Lower lobe of right lung (tissue), 2 donors: ENCODE measurements at regions not wholly inside any gene's neighbourhood (a gene's known extent, or its start where the extent isn't known, plus 50 kb on each side); places are given as distances from the start of the nearest gene placed in this dataset.
A peak's percentile ranks its signal among the peaks of the same experiment; 100 is the strongest.

Experiments used
- ATAC-seq, 2 donors: fragments of 200-7000 bp; cut with Tn5 transposase; one replicate each; pipeline ENCODE4 v1.9.1; 2020 to 2022; ENCODE audit warnings: mild to moderate bottlenecking in 2 of 2, moderate library complexity in 2 of 2
- DNase-seq: peaks from one replicate; pipeline ENCODE4 v3.0.0-alpha.2; 2020
- H3K27ac ChIP-seq: fragments of 200-600 bp; one replicate; pipeline ENCODE4 v1.8.0; 2022
- H3K27me3 ChIP-seq: fragments of 200-600 bp; one replicate; pipeline ENCODE4 v1.8.0; 2022; ENCODE audit warnings: low read depth
- H3K36me3 ChIP-seq: fragments of 200-600 bp; one replicate; pipeline ENCODE4 v1.8.0; 2022; ENCODE audit warnings: mild to moderate bottlenecking
- H3K4me1 ChIP-seq: fragments of 200-600 bp; one replicate; pipeline ENCODE4 v1.8.0; 2022
- H3K4me3 ChIP-seq: fragments of 200-600 bp; one replicate; pipeline ENCODE4 v1.8.0; 2022; ENCODE audit warnings: mild to moderate bottlenecking
- H3K9me3 ChIP-seq: fragments of 200-600 bp; one replicate; pipeline ENCODE4 v1.8.0; 2022
- intact Hi-C: fragments of 100-400 bp; cut with DNase I; formaldehyde crosslinking; loops from one replicate; pipeline ENCODE4 v1.11.0; 2022
- TF ChIP-seq, protein P1 (sequence below): fragments of 200-600 bp; IDR thresholded peaks from one replicate; pipeline ENCODE4 v1.8.0; 2022; ENCODE audit warnings: antibody characterized with exemption, mild to moderate bottlenecking
- donor health status: DM: no; HTN: yes; CAD: no; lungs with severe emphysema.

DNA sequence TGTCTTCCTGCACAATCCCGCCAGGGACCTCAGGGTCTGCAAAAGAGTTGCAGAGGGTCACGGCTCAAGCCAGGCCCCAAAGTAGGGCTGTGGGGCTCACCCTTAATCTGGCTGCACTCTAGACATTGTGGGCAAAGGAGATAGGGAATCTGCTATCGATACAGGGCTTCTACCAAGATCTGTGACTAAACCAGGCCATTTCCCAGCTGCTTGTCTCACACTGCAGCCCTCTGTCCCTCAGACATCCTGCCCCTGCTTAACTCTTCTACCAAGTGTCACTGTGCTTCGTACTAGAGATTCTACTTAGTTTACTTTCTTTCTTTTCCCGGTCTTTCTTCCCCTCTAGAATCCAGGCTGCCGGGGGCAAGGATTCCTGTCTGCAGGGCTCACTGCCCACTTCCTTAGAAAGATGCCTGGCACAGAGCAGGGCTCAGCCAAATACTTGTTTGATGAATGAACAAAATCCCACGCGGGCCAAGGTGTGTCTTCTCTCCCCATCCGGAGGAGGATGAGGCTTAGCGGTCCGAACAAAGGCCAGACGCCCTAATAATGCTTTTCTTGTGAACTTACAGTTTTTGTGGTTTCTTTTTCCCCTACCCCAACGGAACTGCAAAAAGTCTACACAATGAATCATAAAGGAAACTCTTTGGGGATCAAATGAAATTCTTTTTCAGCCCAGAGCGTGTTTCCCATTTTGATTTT, 61.3 kb upstream of the ANO1 start:
- no peaks in the 10 kb centered on the region for H3K9me3 ChIP-seq
- H3K27me3 ChIP-seq: peaks cover 4% of the 10 kb centered on the region
- no peak for DNase-seq
- no peak overlapping the region for H3K4me3 ChIP-seq
- no peak for ATAC-seq
- TF ChIP-seq, protein P1, sequence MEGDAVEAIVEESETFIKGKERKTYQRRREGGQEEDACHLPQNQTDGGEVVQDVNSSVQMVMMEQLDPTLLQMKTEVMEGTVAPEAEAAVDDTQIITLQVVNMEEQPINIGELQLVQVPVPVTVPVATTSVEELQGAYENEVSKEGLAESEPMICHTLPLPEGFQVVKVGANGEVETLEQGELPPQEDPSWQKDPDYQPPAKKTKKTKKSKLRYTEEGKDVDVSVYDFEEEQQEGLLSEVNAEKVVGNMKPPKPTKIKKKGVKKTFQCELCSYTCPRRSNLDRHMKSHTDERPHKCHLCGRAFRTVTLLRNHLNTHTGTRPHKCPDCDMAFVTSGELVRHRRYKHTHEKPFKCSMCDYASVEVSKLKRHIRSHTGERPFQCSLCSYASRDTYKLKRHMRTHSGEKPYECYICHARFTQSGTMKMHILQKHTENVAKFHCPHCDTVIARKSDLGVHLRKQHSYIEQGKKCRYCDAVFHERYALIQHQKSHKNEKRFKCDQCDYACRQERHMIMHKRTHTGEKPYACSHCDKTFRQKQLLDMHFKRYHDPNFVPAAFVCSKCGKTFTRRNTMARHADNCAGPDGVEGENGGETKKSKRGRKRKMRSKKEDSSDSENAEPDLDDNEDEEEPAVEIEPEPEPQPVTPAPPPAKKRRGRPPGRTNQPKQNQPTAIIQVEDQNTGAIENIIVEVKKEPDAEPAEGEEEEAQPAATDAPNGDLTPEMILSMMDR: no peak
- H3K27ac ChIP-seq: no peak overlapping the region
- no peaks in the 10 kb centered on the region for H3K4me1 ChIP-seq
- H3K36me3 ChIP-seq: no peaks in the 10 kb centered on the region
- intact Hi-C loops: no loop called here

DNA sequence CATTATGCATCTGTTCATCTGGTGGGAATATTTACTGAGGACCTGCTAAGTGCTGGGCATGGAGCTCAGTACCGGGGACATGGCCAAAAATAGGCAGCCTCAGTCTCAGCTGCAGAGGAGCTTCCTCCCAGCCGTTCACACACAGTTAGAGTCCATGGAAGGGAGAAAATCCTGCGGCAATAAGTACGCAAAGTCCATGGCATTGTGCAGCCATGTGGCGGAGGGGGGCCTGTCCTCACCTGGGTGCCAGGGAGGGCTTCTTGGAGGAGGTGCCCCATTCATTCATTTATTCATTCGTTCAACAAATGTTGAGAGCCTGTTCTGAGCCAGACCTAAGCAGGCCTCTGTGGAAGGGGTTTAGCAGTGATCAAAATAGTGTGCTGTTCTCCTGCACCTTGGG, 59.3 kb upstream of the ANO1 start:
- no peaks in the 10 kb centered on the region for H3K4me1 ChIP-seq
- TF ChIP-seq, protein P1: no peak
- no peak for ATAC-seq
- H3K27me3 ChIP-seq: peaks cover 4% of the 10 kb centered on the region
- no peak overlapping the region for H3K27ac ChIP-seq
- no peak overlapping the region for H3K4me3 ChIP-seq
- no peaks in the 10 kb centered on the region for H3K36me3 ChIP-seq
- DNase-seq: no peak
- no peaks in the 10 kb centered on the region for H3K9me3 ChIP-seq
- intact Hi-C loops: no loop called here

DNA sequence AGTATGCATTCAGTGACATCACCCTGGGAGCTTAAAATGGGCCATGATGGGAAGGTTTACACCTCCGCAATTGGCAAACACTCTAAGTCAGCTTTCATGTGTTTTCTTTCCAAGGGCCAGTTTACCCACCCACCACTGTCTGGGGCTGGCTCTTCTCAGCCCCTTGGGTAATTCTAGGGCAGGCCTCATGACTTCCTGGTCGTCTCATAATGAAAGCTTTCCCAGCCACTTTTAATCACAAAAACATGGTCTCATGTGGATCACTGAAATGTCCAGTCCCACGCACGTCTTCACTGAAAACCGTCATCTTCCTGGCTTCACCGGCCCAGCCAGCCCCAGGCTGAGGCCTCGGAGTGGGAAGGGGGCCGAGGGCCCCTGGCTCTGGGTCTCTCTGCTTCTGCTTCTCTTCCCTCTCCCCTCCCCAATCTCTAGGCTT, 58.5 kb upstream of the ANO1 start:
- Histone ChIP-seq H3K27ac (no peak overlapping the region), H3K36me3 (no peaks in the 10 kb centered on the region), H3K9me3 (no peaks in the 10 kb centered on the region), H3K4me3 (no peak overlapping the region), H3K4me1 (no peaks in the 10 kb centered on the region), H3K27me3 (peaks cover 4% of the 10 kb centered on the region)
- TF ChIP-seq, protein P1: no peak
- no peak for DNase-seq
- intact Hi-C loops: no loop called here
- no peak for ATAC-seq

DNA sequence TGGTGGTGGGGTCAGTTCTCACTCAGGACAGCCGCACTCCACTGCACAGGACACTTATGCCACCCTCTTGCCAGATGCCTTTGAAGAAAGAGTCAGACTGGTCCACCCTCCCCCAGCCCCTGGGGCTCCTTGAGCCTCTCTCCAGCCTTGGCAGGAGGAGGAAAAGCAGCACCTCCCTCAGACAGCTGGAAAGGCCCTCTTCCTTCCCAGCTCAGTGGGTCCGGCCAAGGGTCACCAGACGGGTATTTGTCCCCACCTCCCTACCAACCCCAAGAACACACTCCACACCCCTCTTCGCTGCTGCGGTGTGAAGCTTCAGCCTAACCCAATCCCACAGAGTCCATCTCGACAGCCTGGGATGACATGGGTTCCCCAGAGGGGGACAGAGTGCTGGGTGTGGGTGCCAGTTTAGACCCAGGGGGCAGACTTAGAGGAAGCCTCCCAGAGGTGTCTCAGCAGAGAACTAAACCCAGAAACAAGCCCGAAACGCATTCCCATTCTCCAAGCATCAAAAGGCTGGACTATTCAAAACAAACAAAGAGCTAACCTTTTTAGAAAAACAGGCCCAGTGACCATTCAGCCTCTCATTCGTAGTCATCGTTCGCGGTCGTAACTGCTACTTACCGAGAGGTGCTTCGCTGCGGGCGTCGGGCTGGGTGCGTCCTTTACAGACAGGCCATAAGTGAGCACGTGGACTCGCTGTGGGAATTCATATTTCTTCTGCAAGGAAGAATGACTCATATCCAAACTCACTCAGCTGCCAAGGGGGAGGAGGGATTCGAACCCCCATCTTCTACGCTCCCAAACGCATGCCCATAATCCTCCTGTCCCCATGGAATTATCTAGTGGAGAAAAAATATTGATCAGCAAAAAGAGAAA, 57.5 kb upstream of the ANO1 start:
- no peak for DNase-seq

DNA sequence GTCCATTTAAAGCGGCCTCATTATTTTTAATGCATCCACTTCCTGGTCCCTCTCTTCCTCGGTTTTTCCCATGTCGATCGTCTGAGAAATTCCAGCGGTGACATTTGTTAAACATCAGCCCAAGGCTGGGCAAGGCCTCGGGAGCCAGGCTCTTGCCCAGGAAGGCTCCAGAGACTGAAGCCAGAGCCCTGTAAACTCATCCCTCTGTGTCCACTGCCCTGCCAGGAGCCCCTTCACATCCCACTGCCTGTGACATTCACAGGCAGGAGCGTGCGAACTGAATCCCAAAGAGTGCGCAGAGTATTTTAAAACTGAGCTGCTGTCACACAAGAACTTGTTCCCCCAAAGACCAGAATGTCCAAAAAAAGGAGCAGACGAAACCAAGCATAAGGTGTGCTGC, 56.5 kb upstream of the ANO1 start:
- no peaks in the 10 kb centered on the region for H3K9me3 ChIP-seq
- TF ChIP-seq, protein P1: no peak
- H3K36me3 ChIP-seq: no peaks in the 10 kb centered on the region
- intact Hi-C loops: no loop called here
- H3K27me3 ChIP-seq: no peaks in the 10 kb centered on the region
- H3K4me1 ChIP-seq: no peaks in the 10 kb centered on the region
- ATAC-seq: no peak
- no peak overlapping the region for H3K27ac ChIP-seq
- DNase-seq: no peak
- H3K4me3 ChIP-seq: no peak overlapping the region

More for the DNA sequence above, 57.5 kb upstream of the ANO1 start:
- Histone ChIP-seq H3K9me3 (no peaks in the 10 kb centered on the region), H3K4me1 (no peaks in the 10 kb centered on the region), H3K27ac (no peak overlapping the region), H3K36me3 (no peaks in the 10 kb centered on the region), H3K4me3 (no peak overlapping the region), H3K27me3 (peaks cover 4% of the 10 kb centered on the region)
- peak; percentile 10 to 28 for ATAC-seq
- intact Hi-C loops: no loop called here
- TF ChIP-seq, protein P1: no peak
